A673 (cell line): ENCODE measurements at regions not wholly inside any gene's neighbourhood (a gene's known extent, or its start where the extent isn't known, plus 50 kb on each side); places are given as distances from the start of the nearest gene placed in this dataset.

ENCODE experiments used
- BruUV-seq: library from RNA; stranded (reverse); fragments of 400-500 nt; replicated peaks from 2 replicates; lab custom pipeline; 2021; lab: Mats Ljungman, UMichigan
- CTCF ChIA-PET: fragments of 300-600 bp; sonication (Branson Sonifier 250); formaldehyde crosslinking; loops from one replicate; lab custom pipeline; 2022; ENCODE audit warnings: antibody characterized with exemption; lab: Charles Lee
- POLR2A ChIA-PET: fragments of 300-600 bp; sonication (Branson Sonifier 250); formaldehyde crosslinking; loops from one replicate; lab custom pipeline; 2022; ENCODE audit warnings: antibody characterized with exemption; ENCODE audit not compliant: low non-redundant PET; lab: Charles Lee
- DNase-seq: peaks from one replicate; pipeline ENCODE4 v3.0.0-alpha.2; 2015; ENCODE audit warnings: low spot score
- H3K27ac ChIP-seq: fragments of 200-600 bp; sonication (generic); 2 replicates; pipeline ENCODE4 v1.5.1; 2016; ENCODE audit warnings: mixed run types, low read depth, mild to moderate bottlenecking, mixed read lengths, antibody characterized with exemption, low read length; ENCODE audit not compliant: poor library complexity, severe bottlenecking
- H3K27me3 ChIP-seq: fragments of 200-600 bp; sonication (generic); replicated peaks from 2 replicates; pipeline ENCODE4 v1.6.1; 2017; ENCODE audit warnings: mixed run types, low read depth, mild to moderate bottlenecking, mixed read lengths, antibody characterized with exemption, low read length; ENCODE audit not compliant: insufficient read depth, poor library complexity
- H3K36me3 ChIP-seq: fragments of 200-600 bp; sonication (generic); 2 replicates; pipeline ENCODE4 v1.6.1; 2016; ENCODE audit warnings: mixed run types, mild to moderate bottlenecking, mixed read lengths, antibody characterized with exemption, low read length; ENCODE audit not compliant: insufficient read depth, poor library complexity, severe bottlenecking
- H3K4me1 ChIP-seq: fragments of 200-600 bp; sonication (generic); 2 replicates; pipeline ENCODE4 v1.6.1; 2017; ENCODE audit warnings: mixed run types, mild to moderate bottlenecking, mixed read lengths, antibody characterized with exemption, low read length; ENCODE audit not compliant: insufficient read depth, poor library complexity, severe bottlenecking
- H3K4me3 ChIP-seq: fragments of 200-600 bp; sonication (generic); 2 replicates; pipeline ENCODE4 v1.5.1; 2016; ENCODE audit warnings: low read depth, mixed run types, mild to moderate bottlenecking, mixed read lengths, low read length; ENCODE audit not compliant: poor library complexity, severe bottlenecking
- H3K9me3 ChIP-seq: fragments of 200-600 bp; sonication (generic); 2 replicates; pipeline ENCODE4 v1.6.1; 2016; ENCODE audit warnings: mixed run types, low read depth, mild to moderate bottlenecking, mixed read lengths, antibody characterized with exemption, low read length; ENCODE audit not compliant: poor library complexity, severe bottlenecking
- EZH2 ChIP-seq: fragments of 200-600 bp; sonication (generic); IDR thresholded peaks from 2 replicates; pipeline ENCODE4 v1.6.1; 2017; ENCODE audit warnings: borderline replicate concordance, low read depth, mild to moderate bottlenecking, mixed read lengths, antibody characterized with exemption, low read length; ENCODE audit not compliant: poor library complexity, severe bottlenecking
- intact Hi-C: fragments of 100-400 bp; cut with micrococcal nuclease; formaldehyde crosslinking; loops from one replicate; pipeline ENCODE4 v1.10.0; 2022; ENCODE audit not compliant: unreplicated experiment
- TF ChIP-seq, protein P1 (sequence below): fragments of 300-800, 200-600 bp; sonication (generic); conservative IDR thresholded peaks from 2 replicates; pipeline ENCODE4 v1.5.1; 2017; ENCODE audit warnings: low read depth, mild to moderate bottlenecking, antibody characterized with exemption, low read length, moderate library complexity, mixed read lengths

DNA sequence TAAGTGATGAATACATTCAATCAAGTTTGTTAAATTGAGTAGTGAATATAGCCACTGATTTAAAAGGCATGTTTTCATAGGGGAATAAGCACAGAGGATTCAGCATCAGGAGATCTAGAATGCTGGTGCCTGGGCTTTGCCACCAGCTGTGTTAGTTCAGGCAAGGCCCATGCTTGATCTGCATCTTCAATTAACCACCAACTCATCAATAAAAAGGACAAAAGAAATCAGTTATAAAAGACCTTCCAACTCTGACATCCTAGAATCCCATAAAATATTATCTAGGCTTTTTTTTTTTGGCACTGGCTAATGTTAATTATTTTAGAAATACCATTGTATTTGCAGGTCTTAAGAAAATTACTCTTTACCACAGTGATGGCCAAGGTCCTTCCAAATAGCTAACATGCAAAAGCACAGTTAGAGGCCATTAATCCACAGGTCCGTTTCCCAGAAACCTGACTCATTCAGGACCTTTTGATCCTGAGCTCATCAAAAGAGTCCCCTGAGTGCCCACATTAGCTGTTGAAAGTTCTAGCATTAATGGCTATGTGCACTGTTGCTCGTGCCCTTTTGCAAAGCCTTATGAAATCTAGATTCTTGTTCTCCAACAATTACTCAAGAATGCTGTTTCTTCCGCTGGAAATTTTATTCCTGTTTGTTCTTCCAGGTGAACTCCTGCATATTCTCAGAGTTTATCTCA is 170.0 kb downstream of the CYRIA start:
- ChIA-PET POLR2A (no interaction called here), CTCF (no interaction called here)
- Histone ChIP-seq H3K27me3 (peaks cover 10% of the 10 kb centered on the region), H3K4me1 (no peaks in the 10 kb centered on the region), H3K9me3 (no peaks in the 10 kb centered on the region), H3K4me3 (no peak overlapping the region), H3K27ac (no peak overlapping the region), H3K36me3 (no peaks in the 10 kb centered on the region)
- intact Hi-C loops: loop anchor here (5.0 kb wide), 1 partner anchor 383 kb away; no protein-coding TSS in a partner anchor
- no peak for DNase-seq
- no TSS peak for BruUV-seq
- TF ChIP-seq, protein P1, sequence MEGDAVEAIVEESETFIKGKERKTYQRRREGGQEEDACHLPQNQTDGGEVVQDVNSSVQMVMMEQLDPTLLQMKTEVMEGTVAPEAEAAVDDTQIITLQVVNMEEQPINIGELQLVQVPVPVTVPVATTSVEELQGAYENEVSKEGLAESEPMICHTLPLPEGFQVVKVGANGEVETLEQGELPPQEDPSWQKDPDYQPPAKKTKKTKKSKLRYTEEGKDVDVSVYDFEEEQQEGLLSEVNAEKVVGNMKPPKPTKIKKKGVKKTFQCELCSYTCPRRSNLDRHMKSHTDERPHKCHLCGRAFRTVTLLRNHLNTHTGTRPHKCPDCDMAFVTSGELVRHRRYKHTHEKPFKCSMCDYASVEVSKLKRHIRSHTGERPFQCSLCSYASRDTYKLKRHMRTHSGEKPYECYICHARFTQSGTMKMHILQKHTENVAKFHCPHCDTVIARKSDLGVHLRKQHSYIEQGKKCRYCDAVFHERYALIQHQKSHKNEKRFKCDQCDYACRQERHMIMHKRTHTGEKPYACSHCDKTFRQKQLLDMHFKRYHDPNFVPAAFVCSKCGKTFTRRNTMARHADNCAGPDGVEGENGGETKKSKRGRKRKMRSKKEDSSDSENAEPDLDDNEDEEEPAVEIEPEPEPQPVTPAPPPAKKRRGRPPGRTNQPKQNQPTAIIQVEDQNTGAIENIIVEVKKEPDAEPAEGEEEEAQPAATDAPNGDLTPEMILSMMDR: no peak
- no peak for TF ChIP-seq EZH2

DNA sequence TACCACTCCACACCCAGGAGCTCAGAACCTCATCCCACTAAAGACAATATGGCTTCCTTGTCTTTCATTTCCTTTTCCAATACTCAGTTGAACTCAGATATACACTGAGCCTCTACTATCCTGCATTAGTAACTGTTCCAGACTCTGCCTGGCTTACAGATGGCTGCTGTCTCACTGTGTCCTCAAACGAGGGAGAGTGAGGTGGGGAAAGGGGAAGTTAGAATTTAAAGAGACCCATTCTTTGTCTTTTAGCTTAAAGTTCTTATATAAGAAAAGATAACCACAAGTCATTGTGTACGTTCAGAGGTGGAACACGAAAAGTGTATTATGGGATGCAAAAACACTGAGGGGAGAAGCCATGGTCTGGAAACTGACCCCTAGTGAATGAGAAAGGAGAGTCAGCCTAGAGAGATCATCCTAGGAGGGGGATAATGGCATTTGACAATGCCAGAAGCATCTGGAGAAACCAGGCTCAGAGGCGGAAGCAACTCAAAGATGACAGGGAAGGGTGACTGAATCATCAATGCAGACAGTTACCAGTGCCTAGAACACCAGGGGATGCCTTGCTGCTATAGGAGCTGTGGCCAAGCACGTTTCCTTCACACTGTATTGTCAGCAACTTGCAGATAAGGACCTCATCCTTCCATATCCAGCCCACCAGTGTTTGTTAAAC is 170.7 kb downstream of the CYRIA start:
- BruUV-seq: no TSS peak
- DNase-seq: no peak

DNA sequence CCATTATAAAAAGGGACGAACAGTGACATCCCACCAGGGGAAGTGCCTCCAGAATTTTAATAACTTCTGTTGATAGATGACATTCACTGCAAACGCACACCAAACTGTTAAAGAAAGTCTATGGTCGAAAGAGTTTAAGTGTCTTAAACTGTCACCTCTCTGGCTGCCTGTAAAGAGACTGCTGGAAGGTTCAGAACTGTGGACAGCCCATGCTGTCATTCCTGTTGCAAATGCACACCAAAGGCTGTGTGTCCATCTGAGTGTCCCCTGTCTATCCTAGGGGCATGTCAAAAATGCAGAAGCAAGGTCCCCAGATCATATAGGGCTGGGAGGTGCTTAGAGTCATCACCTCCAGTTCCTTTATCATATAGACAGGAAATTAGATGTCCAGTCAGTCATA is 171.8 kb downstream of the CYRIA start:
- Histone ChIP-seq H3K9me3 (no peaks in the 10 kb centered on the region), H3K4me3 (no peak overlapping the region), H3K4me1 (no peaks in the 10 kb centered on the region), H3K36me3 (no peaks in the 10 kb centered on the region), H3K27ac (no peak overlapping the region), H3K27me3 (peaks cover 9% of the 10 kb centered on the region)
- CTCF ChIA-PET: no interaction called here
- BruUV-seq: no TSS peak
- DNase-seq: no peak
- intact Hi-C loops: no loop called here
- no peak for TF ChIP-seq EZH2
- TF ChIP-seq, protein P1: no peak
- POLR2A ChIA-PET: no interaction called here

More for the DNA sequence above, 170.7 kb downstream of the CYRIA start:
- CTCF ChIA-PET: no interaction called here
- no peak for TF ChIP-seq EZH2
- TF ChIP-seq, protein P1: no peak
- H3K36me3 ChIP-seq: no peaks in the 10 kb centered on the region
- H3K27me3 ChIP-seq: peaks cover 6% of the 10 kb centered on the region
- no peak overlapping the region for H3K27ac ChIP-seq
- H3K4me3 ChIP-seq: no peak overlapping the region
- intact Hi-C loops: loop anchor here (5.0 kb wide), 1 partner anchor 383 kb away; no protein-coding TSS in a partner anchor
- H3K9me3 ChIP-seq: no peaks in the 10 kb centered on the region
- POLR2A ChIA-PET: no interaction called here
- H3K4me1 ChIP-seq: no peaks in the 10 kb centered on the region
